ENCODE measurements at regions not wholly inside any gene's neighbourhood (a gene's known extent, or its start where the extent isn't known, plus 50 kb on each side); places are given as distances from the start of the nearest gene placed in this dataset.

DNA sequence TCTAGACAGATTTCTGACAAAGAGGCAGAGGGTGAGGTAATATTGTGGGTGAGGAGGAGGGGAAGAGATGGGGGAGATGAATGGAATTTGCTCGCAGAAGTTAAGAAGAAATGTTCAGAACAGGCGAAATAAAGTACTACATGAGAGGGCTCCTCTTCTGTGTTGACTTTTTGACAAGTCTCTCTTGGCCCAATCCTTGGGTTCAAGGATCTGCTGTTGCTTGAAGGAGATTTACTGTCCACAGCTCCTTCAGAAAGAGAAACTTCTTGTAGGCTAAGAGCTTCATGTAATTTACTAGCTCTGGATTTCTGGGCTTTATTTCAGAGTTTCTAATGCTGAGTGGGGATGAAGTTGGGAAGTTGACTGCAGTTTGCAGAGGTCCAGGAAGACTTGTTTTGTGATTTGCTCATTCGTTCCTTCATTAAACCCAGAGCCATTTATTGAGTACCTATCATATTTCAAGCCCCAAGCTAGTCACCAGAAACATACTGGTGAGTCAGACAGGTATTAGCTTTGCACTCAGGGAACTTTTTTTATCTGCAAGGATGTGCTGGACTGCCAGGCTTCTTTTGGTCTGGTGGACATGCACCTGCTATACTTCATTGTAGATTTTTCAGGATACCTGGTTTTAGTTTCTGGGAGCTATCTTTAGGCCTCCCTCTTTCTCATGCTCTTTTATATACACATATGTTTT lies 402.9 kb upstream of the CLINT1 start:
- TF ChIP-seq, protein P1, sequence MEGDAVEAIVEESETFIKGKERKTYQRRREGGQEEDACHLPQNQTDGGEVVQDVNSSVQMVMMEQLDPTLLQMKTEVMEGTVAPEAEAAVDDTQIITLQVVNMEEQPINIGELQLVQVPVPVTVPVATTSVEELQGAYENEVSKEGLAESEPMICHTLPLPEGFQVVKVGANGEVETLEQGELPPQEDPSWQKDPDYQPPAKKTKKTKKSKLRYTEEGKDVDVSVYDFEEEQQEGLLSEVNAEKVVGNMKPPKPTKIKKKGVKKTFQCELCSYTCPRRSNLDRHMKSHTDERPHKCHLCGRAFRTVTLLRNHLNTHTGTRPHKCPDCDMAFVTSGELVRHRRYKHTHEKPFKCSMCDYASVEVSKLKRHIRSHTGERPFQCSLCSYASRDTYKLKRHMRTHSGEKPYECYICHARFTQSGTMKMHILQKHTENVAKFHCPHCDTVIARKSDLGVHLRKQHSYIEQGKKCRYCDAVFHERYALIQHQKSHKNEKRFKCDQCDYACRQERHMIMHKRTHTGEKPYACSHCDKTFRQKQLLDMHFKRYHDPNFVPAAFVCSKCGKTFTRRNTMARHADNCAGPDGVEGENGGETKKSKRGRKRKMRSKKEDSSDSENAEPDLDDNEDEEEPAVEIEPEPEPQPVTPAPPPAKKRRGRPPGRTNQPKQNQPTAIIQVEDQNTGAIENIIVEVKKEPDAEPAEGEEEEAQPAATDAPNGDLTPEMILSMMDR (IDR thresholded peaks at IDR 0.05; ENCODE audit: low read length), result no peak
- TF ChIP-seq EZH2phosphoT487 (IDR thresholded peaks at IDR 0.05; ENCODE audit: low read length), result no peak
- no peak for TF ChIP-seq EZH2 (optimal IDR thresholded peaks at IDR 0.05; ENCODE audit: low read depth, low read length)

Data from MM.1S (cell line).